Endothelial cell (in vitro differentiated cells): ENCODE measurements at regions not wholly inside any gene's neighbourhood (a gene's known extent, or its start where the extent isn't known, plus 50 kb on each side); places are given as distances from the start of the nearest gene placed in this dataset.

ENCODE experiments used
- DNase-seq: peaks from one replicate; pipeline ENCODE4 v3.0.0; 2021; ENCODE audit warnings: low spot score
- H3K27ac Mint-ChIP-seq: one replicate; pipeline ENCODE4 v1.8.0; 2021; ENCODE audit warnings: mixed read lengths, inconsistent platforms; ENCODE audit not compliant: unreplicated experiment
- H3K27me3 Mint-ChIP-seq: one replicate; pipeline ENCODE4 v1.8.0; 2021; ENCODE audit warnings: mild to moderate bottlenecking, moderate library complexity, mixed read lengths, inconsistent platforms; ENCODE audit not compliant: unreplicated experiment
- H3K36me3 Mint-ChIP-seq: one replicate; pipeline ENCODE4 v1.8.0; 2021; ENCODE audit warnings: mild to moderate bottlenecking, low read depth, mixed read lengths, inconsistent platforms; ENCODE audit not compliant: unreplicated experiment
- H3K4me1 Mint-ChIP-seq: one replicate; pipeline ENCODE4 v1.8.0; 2021; ENCODE audit warnings: mild to moderate bottlenecking, mixed read lengths, inconsistent platforms; ENCODE audit not compliant: unreplicated experiment
- H3K4me3 Mint-ChIP-seq: one replicate; pipeline ENCODE4 v1.8.0; 2021; ENCODE audit warnings: mild to moderate bottlenecking, mixed read lengths, inconsistent platforms; ENCODE audit not compliant: unreplicated experiment
- H3K9me3 Mint-ChIP-seq: one replicate; pipeline ENCODE4 v1.8.0; 2021; ENCODE audit warnings: mixed read lengths, inconsistent platforms; ENCODE audit not compliant: unreplicated experiment
- TF ChIP-seq, protein P1 (sequence below): fragments of 200-600 bp; sonication (generic); IDR thresholded peaks from one replicate; pipeline ENCODE4 v1.5.0; 2021; ENCODE audit warnings: antibody characterized with exemption; ENCODE audit not compliant: unreplicated experiment

DNA sequence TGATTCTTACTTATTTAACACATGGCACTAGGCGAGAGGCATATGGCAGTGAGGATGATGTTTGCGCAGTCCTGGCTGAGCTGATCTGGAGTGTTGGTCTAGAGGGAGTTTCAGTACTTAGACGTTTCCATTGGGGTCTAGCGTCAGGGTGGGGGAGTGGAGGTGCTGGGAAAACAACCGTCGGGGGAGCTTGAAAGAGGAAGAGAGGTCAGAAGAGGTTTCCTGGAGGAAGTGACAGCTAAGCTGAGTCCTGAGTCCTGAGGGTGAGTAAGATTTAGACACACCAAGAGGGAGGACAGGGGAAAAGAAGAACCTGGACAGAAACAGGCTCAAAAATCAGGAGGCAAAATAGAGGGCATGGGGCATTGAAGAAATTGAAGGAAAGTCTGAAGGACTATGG is 81.4 kb downstream of the ALOX5AP start:
- DNase-seq: no peak
- TF ChIP-seq, protein P1, sequence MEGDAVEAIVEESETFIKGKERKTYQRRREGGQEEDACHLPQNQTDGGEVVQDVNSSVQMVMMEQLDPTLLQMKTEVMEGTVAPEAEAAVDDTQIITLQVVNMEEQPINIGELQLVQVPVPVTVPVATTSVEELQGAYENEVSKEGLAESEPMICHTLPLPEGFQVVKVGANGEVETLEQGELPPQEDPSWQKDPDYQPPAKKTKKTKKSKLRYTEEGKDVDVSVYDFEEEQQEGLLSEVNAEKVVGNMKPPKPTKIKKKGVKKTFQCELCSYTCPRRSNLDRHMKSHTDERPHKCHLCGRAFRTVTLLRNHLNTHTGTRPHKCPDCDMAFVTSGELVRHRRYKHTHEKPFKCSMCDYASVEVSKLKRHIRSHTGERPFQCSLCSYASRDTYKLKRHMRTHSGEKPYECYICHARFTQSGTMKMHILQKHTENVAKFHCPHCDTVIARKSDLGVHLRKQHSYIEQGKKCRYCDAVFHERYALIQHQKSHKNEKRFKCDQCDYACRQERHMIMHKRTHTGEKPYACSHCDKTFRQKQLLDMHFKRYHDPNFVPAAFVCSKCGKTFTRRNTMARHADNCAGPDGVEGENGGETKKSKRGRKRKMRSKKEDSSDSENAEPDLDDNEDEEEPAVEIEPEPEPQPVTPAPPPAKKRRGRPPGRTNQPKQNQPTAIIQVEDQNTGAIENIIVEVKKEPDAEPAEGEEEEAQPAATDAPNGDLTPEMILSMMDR: no peak
- Mint-ChIP-seq H3K9me3 (no peaks in the 10 kb centered on the region), H3K27me3 (peaks cover 1% of the 10 kb centered on the region), H3K36me3 (no peaks in the 10 kb centered on the region), H3K27ac (peak overlapping the region; percentile 73), H3K4me1 (peaks cover 20% of the 10 kb centered on the region), H3K4me3 (no peak overlapping the region)

DNA sequence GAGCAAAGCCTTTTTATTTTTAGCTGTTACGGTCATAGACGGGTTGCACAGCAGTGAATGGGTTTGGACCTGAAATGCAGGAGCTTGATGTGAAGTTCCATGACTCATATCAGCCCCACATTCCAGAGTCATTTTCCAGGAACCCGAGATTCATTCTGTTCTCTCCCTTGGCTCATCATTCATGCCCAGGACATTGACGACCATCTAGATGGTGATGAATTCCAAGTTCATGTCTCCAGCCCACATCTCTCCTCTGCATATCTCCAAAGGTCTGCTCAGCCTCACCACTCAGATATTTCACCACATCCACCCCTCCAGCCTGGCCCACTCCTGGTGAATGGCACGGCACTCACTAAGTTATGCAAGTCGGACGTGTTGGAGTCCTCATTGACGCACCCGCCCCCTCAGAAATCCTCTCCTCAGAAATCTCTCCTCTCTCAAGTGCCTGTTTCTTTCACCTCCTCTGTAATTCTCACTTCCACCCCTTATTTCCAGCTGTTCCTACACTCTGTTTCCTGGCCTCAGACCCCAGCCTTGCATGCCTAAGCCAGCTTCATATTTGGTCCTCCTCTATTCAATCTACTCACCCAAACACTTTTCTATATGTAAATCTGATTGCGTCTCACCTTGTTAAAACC is 83.1 kb downstream of the ALOX5AP start:
- TF ChIP-seq, protein P1: no peak
- no peak overlapping the region for H3K4me3 Mint-ChIP-seq
- DNase-seq: no peak
- H3K4me1 Mint-ChIP-seq: peaks cover 17% of the 10 kb centered on the region
- no peaks in the 10 kb centered on the region for H3K36me3 Mint-ChIP-seq
- H3K27me3 Mint-ChIP-seq: peaks cover 1% of the 10 kb centered on the region
- H3K9me3 Mint-ChIP-seq: no peaks in the 10 kb centered on the region
- no peak overlapping the region for H3K27ac Mint-ChIP-seq

DNA sequence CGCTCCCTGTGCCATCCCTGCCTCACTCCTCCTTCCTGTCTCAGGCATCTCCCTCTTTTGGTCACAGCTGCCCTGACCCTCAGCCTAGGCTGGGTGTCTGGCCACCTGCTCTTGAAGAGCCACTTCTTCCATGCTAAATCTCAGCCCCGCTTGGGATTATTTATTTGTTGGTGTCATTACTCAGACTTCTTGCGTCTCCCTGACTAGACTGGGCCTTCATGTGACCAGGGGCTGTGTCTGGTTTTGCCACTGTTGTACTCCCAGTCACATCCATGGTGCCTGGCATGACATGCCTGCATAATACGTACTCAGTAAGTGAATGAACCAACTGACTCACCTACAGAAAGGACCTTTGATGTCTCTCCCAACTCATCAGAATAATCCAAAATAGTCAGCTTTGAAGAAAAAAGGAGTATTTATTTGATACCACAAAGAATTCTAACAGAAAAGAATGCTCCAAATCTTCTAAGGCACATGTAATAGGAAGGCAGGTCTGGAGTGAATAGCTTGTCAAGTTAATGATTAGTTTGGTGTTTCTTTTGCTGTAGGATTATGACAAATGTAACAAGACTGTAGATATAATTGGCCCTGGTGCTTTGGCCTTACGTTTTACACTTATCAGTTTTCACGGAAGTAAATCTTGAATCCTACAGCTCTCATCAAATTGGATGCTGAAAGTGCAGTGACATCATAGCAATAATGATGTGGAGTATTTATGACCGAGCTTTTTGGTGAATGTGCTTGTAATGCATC is 84.0 kb downstream of the ALOX5AP start:
- no peak for DNase-seq
- TF ChIP-seq, protein P1: no peak
- no peaks in the 10 kb centered on the region for H3K9me3 Mint-ChIP-seq
- H3K27me3 Mint-ChIP-seq: peaks cover 1% of the 10 kb centered on the region
- H3K36me3 Mint-ChIP-seq: no peaks in the 10 kb centered on the region
- H3K4me3 Mint-ChIP-seq: no peak overlapping the region
- H3K4me1 Mint-ChIP-seq: peaks cover 17% of the 10 kb centered on the region
- H3K27ac Mint-ChIP-seq: no peak overlapping the region

DNA sequence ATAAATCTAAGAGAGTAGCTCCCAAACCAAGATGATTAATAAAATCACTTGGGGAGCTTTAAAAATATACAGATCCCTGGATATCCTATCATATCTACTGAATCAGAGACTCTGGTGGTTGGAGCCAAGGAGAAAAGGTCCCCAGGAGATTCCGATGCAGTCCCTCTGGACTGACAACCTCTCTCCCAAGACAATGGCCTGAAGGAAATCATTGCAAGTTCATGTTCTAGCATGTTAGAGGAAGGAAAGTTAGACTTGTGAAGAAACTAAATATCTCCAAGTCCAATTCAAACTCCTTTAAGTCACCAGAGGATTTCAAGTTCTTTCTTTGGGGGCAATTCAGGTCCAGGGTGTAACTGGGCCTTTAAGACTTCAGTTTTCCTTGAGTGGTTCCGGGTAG is 84.7 kb upstream of the MEDAG start:
- TF ChIP-seq, protein P1: no peak
- no peaks in the 10 kb centered on the region for H3K9me3 Mint-ChIP-seq
- H3K4me3 Mint-ChIP-seq: no peak overlapping the region
- DNase-seq: no peak
- no peaks in the 10 kb centered on the region for H3K36me3 Mint-ChIP-seq
- peaks cover 13% of the 10 kb centered on the region for H3K4me1 Mint-ChIP-seq
- H3K27ac Mint-ChIP-seq: no peak overlapping the region
- peaks cover 1% of the 10 kb centered on the region for H3K27me3 Mint-ChIP-seq

DNA sequence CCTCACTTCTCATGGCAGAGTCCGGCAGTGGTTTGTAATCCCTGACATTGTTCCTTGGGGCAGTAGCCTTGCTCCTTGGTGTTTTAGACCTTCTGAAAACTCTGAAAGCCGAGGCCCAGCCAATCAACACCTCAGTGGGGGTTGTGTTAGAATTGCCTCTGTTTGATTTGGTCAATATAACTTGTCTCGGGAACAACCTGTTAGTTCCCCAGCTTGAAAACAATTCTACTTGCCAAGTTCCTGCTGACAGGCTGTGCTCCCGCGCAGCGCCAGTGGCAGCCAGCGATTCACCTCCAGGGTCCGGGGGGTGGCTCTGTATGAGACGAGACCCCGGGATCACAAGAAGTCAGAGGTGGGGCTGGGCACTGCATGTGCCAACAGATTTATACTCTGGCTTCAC is 81.4 kb upstream of the MEDAG start:
- Mint-ChIP-seq H3K4me1 (no peaks in the 10 kb centered on the region), H3K4me3 (no peak overlapping the region), H3K36me3 (no peaks in the 10 kb centered on the region), H3K27ac (no peak overlapping the region), H3K27me3 (peaks cover 1% of the 10 kb centered on the region), H3K9me3 (no peaks in the 10 kb centered on the region)
- DNase-seq: no peak
- TF ChIP-seq, protein P1: no peak
